A549 (cell line): ENCODE measurements at regions not wholly inside any gene's neighbourhood (a gene's known extent, or its start where the extent isn't known, plus 50 kb on each side); places are given as distances from the start of the nearest gene placed in this dataset.

Experiments used
- ATAC-seq, 2 experiments: fragments of 200-7000 bp in 1 of 2; fragments of >200 bp in 1 of 2; cut with Nextera tagmentation in 1 of 2; cut with Tn5 transposase in 1 of 2; 3 replicates each; pipeline versions ENCODE4 v1.8.0 to v1.9.1; 2018 to 2020; ENCODE audit warnings: mild to moderate bottlenecking in 1 of 2, moderate library complexity in 1 of 2
- CTCF ChIA-PET: fragments of 300-600 bp; sonication (Branson Sonifier 250); formaldehyde crosslinking; extraction: SDS; loops from one replicate; lab custom pipeline; 2021; ENCODE audit warnings: antibody characterized with exemption, inconsistent platforms; lab: Yijun Ruan, JAX
- POLR2A ChIA-PET: fragments of 350-600 bp; formaldehyde crosslinking; extraction: SDS; loops from one replicate; lab custom pipeline; 2021; ENCODE audit warnings: antibody characterized with exemption, inconsistent platforms; lab: Yijun Ruan, JAX
- DNase-seq, 2 experiments: peaks; one replicate each; pipeline versions ENCODE4 v3.0.0 to v3.0.0-alpha.2; 2011 to 2016; ENCODE audit warnings: low read depth in 1 of 2, low spot score in 1 of 2
- FAIRE-seq: peaks from 2 replicates; lab custom pipeline; 2011; peaks lifted over from hg19 to GRCh38; lab: Jason Lieb, UNC
- H3K27ac ChIP-seq, 2 experiments: fragments of >200 bp; sonication (Bioruptor Twin); formaldehyde crosslinking; 3 replicates each; pipeline ENCODE4 v1.5.1; 2016 to 2017
- H3K4me1 ChIP-seq: fragments of >200 bp; sonication (Bioruptor Twin); formaldehyde crosslinking; 3 replicates; pipeline ENCODE4 v1.6.1; 2016
- H3K4me2 ChIP-seq: fragments of >200 bp; sonication (Bioruptor Twin); formaldehyde crosslinking; 3 replicates; pipeline ENCODE4 v1.6.1; 2016
- H3K4me3 ChIP-seq: fragments of >200 bp; sonication (Bioruptor Twin); formaldehyde crosslinking; 3 replicates; pipeline ENCODE4 v1.5.1; 2016
- H3K9me3 ChIP-seq: fragments of >200 bp; sonication (Bioruptor Twin); formaldehyde crosslinking; 3 replicates; pipeline ENCODE4 v1.6.1; 2016
- BHLHE40 ChIP-seq: IDR thresholded peaks from 2 replicates; pipeline ENCODE4 v1.6.1; 2012; ENCODE audit warnings: low read depth, low read length, inconsistent platforms
- CBX2 ChIP-seq: fragments of 200-600 bp; sonication (generic); IDR thresholded peaks from 2 replicates; pipeline ENCODE4 v1.6.1; 2016; ENCODE audit warnings: low read depth, mild to moderate bottlenecking, borderline replicate concordance
- CHD4 ChIP-seq: fragments of 200-600 bp; sonication (generic); IDR thresholded peaks from 2 replicates; pipeline ENCODE4 v1.6.1; 2016; ENCODE audit warnings: antibody characterized with exemption, mild to moderate bottlenecking, borderline replicate concordance
- E2F6 ChIP-seq: IDR thresholded peaks from 2 replicates; pipeline ENCODE4 v1.6.1; 2012; ENCODE audit warnings: low read depth, borderline replicate concordance
- EHMT2 ChIP-seq: fragments of 200-600 bp; sonication (generic); IDR thresholded peaks from 2 replicates; pipeline ENCODE4 v1.6.1; 2016; ENCODE audit warnings: antibody characterized with exemption, low read depth, mild to moderate bottlenecking, moderate library complexity
- EP300 ChIP-seq, 2 experiments: fragments of >200 bp; sonication (Bioruptor Twin); formaldehyde crosslinking; IDR thresholded peaks; 2 replicates in 1 of 2; 3 replicates in 1 of 2; pipeline ENCODE4 v1.6.1; 2016 to 2017
- ESRRA ChIP-seq: fragments of 150-350 bp; IDR thresholded peaks from 2 replicates; pipeline ENCODE4 v1.6.1; 2014; ENCODE audit warnings: mild to moderate bottlenecking, low read length, borderline replicate concordance
- FOSL2 ChIP-seq, 2 experiments: fragments of 450-650 bp in 1 of 2; fragments of >200 bp in 1 of 2; sonication (Bioruptor Twin) in 1 of 2; formaldehyde crosslinking; IDR thresholded peaks; 2 replicates each; pipeline versions ENCODE4 v1.5.0 to v1.6.1; 2016 to 2020; ENCODE audit warnings: mild to moderate bottlenecking in 1 of 2, moderate library complexity in 1 of 2
- FOXS1 ChIP-seq: fragments of 250-450 bp; sonication (Bioruptor Pico); IDR thresholded peaks from 2 replicates; pipeline ENCODE4 v1.5.0; 2020; ENCODE audit warnings: mild to moderate bottlenecking, moderate library complexity
- HDAC2 ChIP-seq: fragments of 200-600 bp; sonication (generic); IDR thresholded peaks from 2 replicates; pipeline ENCODE4 v1.6.1; 2016
- HOXA7 ChIP-seq: fragments of 250-450 bp; sonication (Bioruptor Pico); IDR thresholded peaks from 2 replicates; pipeline ENCODE4 v1.5.0; 2020; ENCODE audit warnings: mild to moderate bottlenecking, moderate library complexity
- HOXB5 ChIP-seq: fragments of 250-450 bp; sonication (Bioruptor Pico); IDR thresholded peaks from 2 replicates; pipeline ENCODE4 v1.5.0; 2020; ENCODE audit warnings: mild to moderate bottlenecking, moderate library complexity
- KDM1A ChIP-seq: fragments of 200-600 bp; sonication (generic); IDR thresholded peaks from 2 replicates; pipeline ENCODE4 v1.6.1; 2016; ENCODE audit warnings: low read depth, mild to moderate bottlenecking
- MAFK ChIP-seq: fragments of 450-650 bp; IDR thresholded peaks from 2 replicates; pipeline ENCODE4 v1.6.1; 2014; ENCODE audit not compliant: partially characterized antibody
- MYC ChIP-seq: IDR thresholded peaks from 2 replicates; pipeline ENCODE4 v1.6.1; 2012; ENCODE audit warnings: mild to moderate bottlenecking, inconsistent platforms, low read length, improper control_type of control experiment, borderline replicate concordance
- PHF8 ChIP-seq: fragments of 200-600 bp; sonication (generic); IDR thresholded peaks from 2 replicates; pipeline ENCODE4 v1.6.1; 2016; ENCODE audit warnings: low read depth, mild to moderate bottlenecking, antibody characterized with exemption, moderate library complexity, borderline replicate concordance
- POLR2AphosphoS2 ChIP-seq: conservative IDR thresholded peaks from 2 replicates; pipeline ENCODE4 v1.6.1; 2012; ENCODE audit warnings: low read length, improper control_type of control experiment, inconsistent platforms
- RAD21 ChIP-seq, 2 experiments: fragments of >200 bp in 1 of 2; sonication (Bioruptor Twin) in 1 of 2; formaldehyde crosslinking in 1 of 2; IDR thresholded peaks in 1 of 2; conservative IDR thresholded peaks in 1 of 2; 2 replicates in 1 of 2; 3 replicates in 1 of 2; pipeline ENCODE4 v1.6.1; 2012 to 2018; ENCODE audit warnings: inconsistent platforms in 1 of 2
- RCOR1 ChIP-seq: fragments of 150-350 bp; IDR thresholded peaks from 2 replicates; pipeline ENCODE4 v1.6.1; 2014; ENCODE audit warnings: antibody characterized with exemption, low read length, low read depth
- RNF2 ChIP-seq: fragments of 200-600 bp; sonication (generic); IDR thresholded peaks from 2 replicates; pipeline ENCODE4 v1.6.1; 2016; ENCODE audit warnings: low read depth, mild to moderate bottlenecking, antibody characterized with exemption, moderate library complexity, borderline replicate concordance
- USF2 ChIP-seq: fragments of 450-650 bp; IDR thresholded peaks from 2 replicates; pipeline ENCODE4 v1.6.1; 2014; ENCODE audit warnings: antibody characterized with exemption
- ZSCAN20 ChIP-seq: fragments of 250-450 bp; sonication (Bioruptor Pico); IDR thresholded peaks from 2 replicates; pipeline ENCODE4 v1.8.0; 2022; ENCODE audit warnings: mild to moderate bottlenecking, moderate library complexity
- WGBS: methylation state at CpG from one replicate; pipeline ENCODE4 v1.1.6; 2017; ENCODE audit errors: missing lambda C conversion rate; 5-methylcytosine and 5-hydroxymethylcytosine counted together
- TF ChIP-seq, protein P1 (sequence below): fragments of 150-350 bp; IDR thresholded peaks from 2 replicates; pipeline ENCODE4 v1.6.1; 2014; ENCODE audit warnings: low read depth, mild to moderate bottlenecking, low read length
- TF ChIP-seq, protein P2 (sequence below): fragments of >200 bp; sonication (Bioruptor Twin); formaldehyde crosslinking; IDR thresholded peaks from 3 replicates; pipeline ENCODE4 v1.6.1; 2016

DNA sequence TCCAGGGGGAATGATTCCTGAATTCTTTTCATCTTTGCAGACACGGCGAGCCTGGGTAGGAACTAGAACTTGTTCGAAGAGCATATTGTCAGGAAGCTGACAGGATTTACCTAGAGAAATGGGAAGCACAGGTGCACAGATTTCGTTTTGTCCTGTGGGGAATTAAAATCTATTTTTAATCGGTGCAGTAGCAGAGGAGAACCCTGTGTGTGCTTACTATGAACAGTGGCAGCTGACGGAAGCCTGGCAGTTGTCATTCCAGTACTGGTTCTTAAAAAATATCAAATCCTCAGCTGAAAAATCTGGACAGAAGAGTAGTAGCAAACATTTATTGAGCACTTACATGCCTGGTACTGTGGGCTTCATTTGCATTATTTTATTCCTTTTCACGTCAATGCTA is 609.0 kb downstream of the QKI start:
- no peak overlapping the region for H3K4me3 ChIP-seq
- no peak overlapping the region for H3K27ac ChIP-seq
- no peak overlapping the region for H3K4me2 ChIP-seq
- DNase-seq (no peak), ATAC-seq (no peak), FAIRE-seq (no peak)
- TF ChIP-seq USF2 (no peak), EP300 (IDR thresholded peaks at IDR 0.05) (no peak)
- ChIA-PET CTCF (no interaction called here), POLR2A (no interaction called here)
- H3K4me1 ChIP-seq: no peaks in the 10 kb centered on the region
- 19% methylated on average over 7 of the region's 7 CpGs for WGBS
- no peaks in the 10 kb centered on the region for H3K9me3 ChIP-seq

DNA sequence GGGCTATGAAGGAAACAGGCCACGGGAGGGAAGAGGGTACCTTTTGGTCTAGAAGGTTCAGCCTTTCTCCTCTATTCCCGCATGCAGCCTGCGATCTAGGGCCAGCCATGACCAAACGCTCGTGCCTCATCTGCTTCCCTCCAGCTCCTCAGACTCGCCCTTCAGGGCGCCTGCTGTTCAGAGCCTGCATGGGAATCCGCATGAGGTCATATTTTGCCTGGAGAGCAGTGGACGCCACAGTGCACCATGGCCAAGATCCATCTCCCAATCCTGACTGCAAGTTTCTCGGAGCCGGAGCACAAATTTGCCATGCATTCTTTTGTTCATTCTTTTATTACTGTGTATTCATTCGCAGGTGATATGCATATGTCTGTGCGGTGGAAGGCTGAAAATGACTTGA is 608.1 kb downstream of the QKI start:
- Histone ChIP-seq H3K4me2 (no peak overlapping the region), H3K27ac (no peak overlapping the region), H3K4me3 (no peak overlapping the region), H3K4me1 (no peaks in the 10 kb centered on the region), H3K9me3 (no peaks in the 10 kb centered on the region)
- ChIA-PET POLR2A (no interaction called here), CTCF (no interaction called here)
- 47% methylated on average over 13 of the region's 13 CpGs for WGBS
- FAIRE-seq: no peak
- no peak for ATAC-seq
- TF ChIP-seq HDAC2: no peak
- no peak for TF ChIP-seq ZSCAN20
- TF ChIP-seq RNF2: no peak
- TF ChIP-seq MYC: no peak
- no peak for DNase-seq

DNA sequence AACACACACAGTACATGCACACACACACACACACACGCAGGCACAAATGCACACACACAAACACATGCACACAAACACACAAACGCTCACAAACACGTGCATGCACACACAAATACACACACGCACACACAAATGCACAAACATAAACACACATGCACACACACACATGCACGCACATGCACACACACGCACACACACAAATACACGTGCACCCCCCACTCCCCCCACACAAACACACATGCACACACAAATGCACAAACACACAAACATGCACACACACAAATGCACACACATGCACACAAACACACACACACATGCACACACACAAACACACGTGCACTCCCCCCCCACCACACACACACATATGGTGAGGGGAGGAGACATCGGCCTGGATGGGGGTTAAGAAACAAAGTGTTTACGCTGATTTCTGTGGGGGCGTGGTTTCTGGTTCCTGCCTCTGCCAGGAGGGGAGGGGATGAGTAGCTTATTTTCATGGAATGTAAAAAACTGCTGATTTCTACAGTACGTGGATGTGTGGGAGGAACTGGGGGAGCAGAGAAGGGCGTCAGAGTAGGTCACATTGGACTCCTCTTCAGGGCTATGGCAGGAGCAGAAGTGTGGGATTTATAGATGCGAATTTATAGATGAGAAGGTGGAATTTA is 607.2 kb downstream of the QKI start:
- FAIRE-seq (no peak), DNase-seq (no peak), ATAC-seq (no peak)
- H3K9me3 ChIP-seq: no peaks in the 10 kb centered on the region
- POLR2A ChIA-PET: no interaction called here
- TF ChIP-seq PHF8: no peak
- no peak for TF ChIP-seq ESRRA
- TF ChIP-seq, protein P1, sequence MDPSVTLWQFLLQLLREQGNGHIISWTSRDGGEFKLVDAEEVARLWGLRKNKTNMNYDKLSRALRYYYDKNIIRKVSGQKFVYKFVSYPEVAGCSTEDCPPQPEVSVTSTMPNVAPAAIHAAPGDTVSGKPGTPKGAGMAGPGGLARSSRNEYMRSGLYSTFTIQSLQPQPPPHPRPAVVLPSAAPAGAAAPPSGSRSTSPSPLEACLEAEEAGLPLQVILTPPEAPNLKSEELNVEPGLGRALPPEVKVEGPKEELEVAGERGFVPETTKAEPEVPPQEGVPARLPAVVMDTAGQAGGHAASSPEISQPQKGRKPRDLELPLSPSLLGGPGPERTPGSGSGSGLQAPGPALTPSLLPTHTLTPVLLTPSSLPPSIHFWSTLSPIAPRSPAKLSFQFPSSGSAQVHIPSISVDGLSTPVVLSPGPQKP: no peak
- no peak for TF ChIP-seq MAFK
- TF ChIP-seq EHMT2: no peak
- no peak for TF ChIP-seq HOXB5 (CRISPR knock-in tag)
- no peak for TF ChIP-seq EP300 (IDR thresholded peaks at IDR 0.05)
- no peak for TF ChIP-seq FOXS1 (CRISPR knock-in tag)
- TF ChIP-seq RAD21 (conservative IDR thresholded peaks at IDR 0.05 in 1 of 2, IDR thresholded peaks at IDR 0.05 in 1 of 2): no peak
- TF ChIP-seq, protein P2, sequence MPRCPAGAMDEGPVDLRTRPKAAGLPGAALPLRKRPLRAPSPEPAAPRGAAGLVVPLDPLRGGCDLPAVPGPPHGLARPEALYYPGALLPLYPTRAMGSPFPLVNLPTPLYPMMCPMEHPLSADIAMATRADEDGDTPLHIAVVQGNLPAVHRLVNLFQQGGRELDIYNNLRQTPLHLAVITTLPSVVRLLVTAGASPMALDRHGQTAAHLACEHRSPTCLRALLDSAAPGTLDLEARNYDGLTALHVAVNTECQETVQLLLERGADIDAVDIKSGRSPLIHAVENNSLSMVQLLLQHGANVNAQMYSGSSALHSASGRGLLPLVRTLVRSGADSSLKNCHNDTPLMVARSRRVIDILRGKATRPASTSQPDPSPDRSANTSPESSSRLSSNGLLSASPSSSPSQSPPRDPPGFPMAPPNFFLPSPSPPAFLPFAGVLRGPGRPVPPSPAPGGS: no peak
- no peak for TF ChIP-seq RCOR1
- TF ChIP-seq KDM1A: no peak
- no peak for TF ChIP-seq POLR2AphosphoS2
- no peak for TF ChIP-seq CHD4
- TF ChIP-seq FOSL2 (IDR thresholded peaks at IDR 0.05): no peak
- no peak for TF ChIP-seq FOSL2 (CRISPR knock-in tag; IDR thresholded peaks at IDR 0.05)
- TF ChIP-seq CBX2: no peak
- no peak for TF ChIP-seq BHLHE40
- no peak for TF ChIP-seq HOXA7 (CRISPR knock-in tag)
- TF ChIP-seq E2F6: no peak
- CTCF ChIA-PET: no interaction called here
- no peak overlapping the region for H3K4me3 ChIP-seq
- H3K27ac ChIP-seq: no peak overlapping the region
- no peaks in the 10 kb centered on the region for H3K4me1 ChIP-seq
- no peak overlapping the region for H3K4me2 ChIP-seq
- 22% methylated on average over 12 of the region's 14 CpGs for WGBS
